G401 (cell line): ENCODE measurements at regions not wholly inside any gene's neighbourhood (a gene's known extent, or its start where the extent isn't known, plus 50 kb on each side); places are given as distances from the start of the nearest gene placed in this dataset.
"Not testable (repeated sequence)": the region's sequence is repeated elsewhere in the genome, so short reads cannot be mapped to it uniquely, and the experiment has no call there.

ENCODE experiments used
- DNase-seq: peaks from one replicate; pipeline ENCODE4 v3.0.0-alpha.2; 2015; ENCODE audit warnings: low spot score
- in situ Hi-C: cut with HindIII; loops from 2 replicates; pipeline ENCODE4 v1.10.0; 2016; ENCODE audit warnings: low sequenced_read_pairs, mixed read lengths

- in situ Hi-C loops, DNase-seq: not testable (repeated sequence)
These were observed 57.0 kb upstream of the NEUROD1 start for GRCh38 chr2:181737302-181737701.

GRCh38 chr2:181738074-181738473 lies 57.8 kb upstream of the NEUROD1 start:
- DNase-seq: no peak
- in situ Hi-C loops: no loop called here

GRCh38 chr2:181738563-181738962 lies 58.2 kb upstream of the NEUROD1 start:
- DNase-seq: no peak
- in situ Hi-C loops: no loop called here

- in situ Hi-C loops: no loop called here
- no peak for DNase-seq
These were observed 61.4 kb upstream of the NEUROD1 start for GRCh38 chr2:181741756-181742155.

- no peak for DNase-seq
- in situ Hi-C loops: no loop called here
These were observed 62.0 kb upstream of the NEUROD1 start for GRCh38 chr2:181742361-181742760.

- in situ Hi-C loops: no loop called here
- DNase-seq: peak; percentile 55
These were observed 62.8 kb upstream of the NEUROD1 start for GRCh38 chr2:181742922-181743722.

- in situ Hi-C loops: no loop called here
- DNase-seq: no peak
These were observed 63.4 kb upstream of the NEUROD1 start for GRCh38 chr2:181743723-181744031.

GRCh38 chr2:181745796-181746540 lies 65.7 kb upstream of the NEUROD1 start:
- no peak for DNase-seq
- in situ Hi-C loops: no loop called here

- in situ Hi-C loops: no loop called here
- no peak for DNase-seq
These were observed 66.5 kb upstream of the NEUROD1 start for GRCh38 chr2:181746844-181747243.

GRCh38 chr2:181750305-181750704 lies 70.0 kb upstream of the NEUROD1 start:
- in situ Hi-C loops: no loop called here
- DNase-seq: no peak

GRCh38 chr2:181751266-181752030 lies 71.1 kb upstream of the NEUROD1 start:
- in situ Hi-C loops: no loop called here

GRCh38 chr2:181752301-181752700 lies 72.0 kb upstream of the NEUROD1 start:
- in situ Hi-C loops: no loop called here

More at GRCh38 chr2:181751266-181752030, 71.1 kb upstream of the NEUROD1 start:
- DNase-seq: no peak

GRCh38 chr2:181753686-181754085 lies 73.4 kb upstream of the NEUROD1 start:
- no peak for DNase-seq
- in situ Hi-C loops: no loop called here

More at GRCh38 chr2:181752301-181752700, 72.0 kb upstream of the NEUROD1 start:
- DNase-seq: no peak

- in situ Hi-C loops: no loop called here
- DNase-seq: no peak
These were observed 73.8 kb upstream of the NEUROD1 start for GRCh38 chr2:181754105-181754504.

GRCh38 chr2:181755181-181755580 lies 74.9 kb upstream of the NEUROD1 start:
- DNase-seq: no peak
- in situ Hi-C loops: no loop called here

GRCh38 chr2:181760521-181760920 lies 80.2 kb upstream of the NEUROD1 start:
- no peak for DNase-seq

GRCh38 chr2:181761175-181761574 lies 80.9 kb upstream of the NEUROD1 start:
- in situ Hi-C loops: no loop called here
- DNase-seq: no peak

More at GRCh38 chr2:181760521-181760920, 80.2 kb upstream of the NEUROD1 start:
- in situ Hi-C loops: no loop called here

GRCh38 chr2:181762000-181762399 lies 81.7 kb upstream of the NEUROD1 start:
- in situ Hi-C loops: no loop called here

GRCh38 chr2:181762848-181763247 lies 82.5 kb upstream of the NEUROD1 start:
- no peak for DNase-seq
- in situ Hi-C loops: no loop called here

More at GRCh38 chr2:181762000-181762399, 81.7 kb upstream of the NEUROD1 start:
- DNase-seq: no peak

GRCh38 chr2:181763423-181763822 lies 83.1 kb upstream of the NEUROD1 start:
- in situ Hi-C loops: no loop called here
- DNase-seq: no peak
